Stimulated activated CD4-positive, alpha-beta T cell treated with anti-CD3 and anti-CD28 coated beads, Interleukin-15, amount 100 ng/mL, for 1 hour (primary cell): ENCODE measurements at regions not wholly inside any gene's neighbourhood (a gene's known extent, or its start where the extent isn't known, plus 50 kb on each side); places are given as distances from the start of the nearest gene placed in this dataset.

Experiments
- DNase-seq, 2 donors: peaks; one replicate each; pipeline ENCODE4 v3.0.0-alpha.2; 2020; ENCODE audit warnings: low read depth in 1 of 2, low spot score in 1 of 2

DNA sequence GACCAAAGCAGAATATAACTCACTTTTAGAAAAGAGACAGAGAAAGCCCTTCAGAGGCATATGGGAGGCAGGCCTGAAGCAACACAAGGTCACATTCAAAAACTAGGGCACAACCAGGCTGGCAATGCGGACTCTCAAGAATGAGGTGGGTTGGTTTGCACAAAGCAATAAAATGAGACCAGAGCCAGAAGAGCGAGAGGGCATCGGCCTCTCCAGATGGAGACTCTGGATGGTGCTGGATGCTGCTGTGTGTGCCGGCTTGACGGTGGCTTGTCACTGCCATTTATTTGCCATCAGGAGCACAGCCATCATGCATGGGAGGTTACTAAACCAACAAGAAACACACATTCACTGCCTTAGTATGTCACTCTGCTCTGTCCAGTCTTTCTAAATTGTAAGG is 649.4 kb downstream of the DIAPH3 start:
- no peak for DNase-seq

DNA sequence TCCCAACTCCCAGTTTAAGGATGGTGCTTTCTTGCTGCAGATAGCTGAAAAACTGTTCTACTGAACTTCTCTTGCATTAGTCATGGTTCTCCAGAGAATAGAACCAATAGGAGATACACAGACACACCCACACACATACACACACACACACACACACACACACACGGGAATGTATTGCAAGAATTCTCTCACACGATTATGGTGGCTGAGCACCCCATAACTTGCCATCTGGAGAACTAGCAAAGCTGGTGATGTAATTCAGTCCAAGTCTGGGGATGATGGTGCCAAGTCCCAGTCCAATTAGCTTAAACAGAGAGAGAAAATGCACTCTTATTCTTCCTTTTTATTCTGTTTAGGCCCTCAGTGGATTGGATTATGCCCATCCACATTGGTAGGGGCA is 643.9 kb downstream of the DIAPH3 start:
- DNase-seq: no peak

DNA sequence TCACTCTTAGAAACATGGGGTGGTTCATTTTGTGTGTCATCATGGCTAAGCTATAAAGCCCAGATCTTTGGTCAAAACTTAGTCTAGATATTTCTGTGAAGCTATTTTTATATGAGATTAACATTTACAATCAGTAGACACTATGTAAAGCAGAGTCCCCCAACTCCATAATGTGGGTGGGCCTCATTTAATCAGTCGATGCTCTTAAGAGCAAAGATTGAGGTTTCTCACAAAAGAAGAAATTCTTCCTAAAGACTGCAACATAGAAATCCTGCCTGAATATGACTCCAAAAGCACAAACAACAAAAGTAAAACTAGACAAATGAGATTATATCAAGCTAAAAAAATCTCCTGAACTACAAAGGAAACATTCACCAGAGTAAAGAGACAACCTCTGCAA is 642.2 kb downstream of the DIAPH3 start:
- no peak for DNase-seq

DNA sequence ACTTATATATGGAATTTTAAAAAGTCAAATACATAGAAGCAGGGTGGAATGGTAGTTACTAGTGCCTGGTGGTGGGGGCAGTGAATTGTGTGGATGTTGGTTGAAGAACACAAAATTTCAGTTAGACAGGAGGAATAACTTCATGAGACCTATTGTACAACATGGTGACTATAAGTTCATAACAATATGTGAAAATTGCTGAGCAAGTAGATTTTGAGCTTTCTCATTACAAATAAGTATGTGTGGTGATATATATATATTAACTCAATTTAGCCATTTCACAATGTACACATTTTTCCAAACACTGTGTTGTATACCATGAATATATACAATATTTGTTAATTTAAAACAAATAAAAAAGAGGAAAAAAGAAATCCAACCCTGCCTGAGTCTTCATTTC is 641.1 kb downstream of the DIAPH3 start:
- DNase-seq: no peak

DNA sequence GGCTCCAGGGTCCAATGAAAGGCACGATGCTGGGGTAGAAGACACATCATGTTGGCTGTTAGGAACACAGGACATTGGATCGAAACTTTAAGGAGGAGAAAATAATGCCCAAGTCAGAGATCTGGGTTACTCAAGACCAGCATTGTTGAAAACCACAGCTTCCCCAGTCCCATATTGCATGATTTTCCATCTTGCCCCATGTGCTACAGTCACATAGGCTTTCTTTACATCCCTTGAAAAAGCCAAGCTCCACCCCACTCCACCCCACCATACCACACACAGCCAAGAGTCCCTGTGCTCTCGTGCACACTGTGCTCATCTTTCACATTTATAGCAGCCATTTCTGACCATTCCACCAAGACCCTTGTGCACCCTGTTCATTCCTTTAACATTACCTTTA is 636.2 kb downstream of the DIAPH3 start:
- no peak for DNase-seq

DNA sequence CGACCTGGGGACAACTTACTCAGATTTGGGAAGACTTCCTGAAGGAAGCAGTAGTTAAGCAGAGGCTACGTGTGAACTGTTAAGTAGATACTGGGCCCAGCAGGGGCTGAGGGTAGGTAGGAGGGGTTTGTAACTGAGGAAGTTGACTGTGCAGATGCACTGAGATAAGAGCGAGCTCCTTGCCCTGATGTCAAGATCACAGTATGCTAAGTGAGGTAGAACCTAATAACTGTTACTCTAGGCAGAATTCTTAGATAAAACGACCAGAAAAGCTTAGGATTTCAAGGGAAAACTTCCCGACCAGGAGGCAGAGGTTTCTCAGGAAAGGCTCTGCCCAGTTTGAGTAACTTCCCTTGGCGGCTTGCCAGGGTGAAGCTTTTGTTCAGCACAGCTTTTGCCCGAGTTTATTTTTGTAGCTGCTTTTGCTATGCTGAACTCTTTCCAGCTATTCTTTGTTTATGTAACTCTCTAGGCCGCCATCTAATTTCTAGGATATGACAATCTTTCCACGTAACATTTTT is 632.1 kb downstream of the DIAPH3 start:
- DNase-seq: no peak

DNA sequence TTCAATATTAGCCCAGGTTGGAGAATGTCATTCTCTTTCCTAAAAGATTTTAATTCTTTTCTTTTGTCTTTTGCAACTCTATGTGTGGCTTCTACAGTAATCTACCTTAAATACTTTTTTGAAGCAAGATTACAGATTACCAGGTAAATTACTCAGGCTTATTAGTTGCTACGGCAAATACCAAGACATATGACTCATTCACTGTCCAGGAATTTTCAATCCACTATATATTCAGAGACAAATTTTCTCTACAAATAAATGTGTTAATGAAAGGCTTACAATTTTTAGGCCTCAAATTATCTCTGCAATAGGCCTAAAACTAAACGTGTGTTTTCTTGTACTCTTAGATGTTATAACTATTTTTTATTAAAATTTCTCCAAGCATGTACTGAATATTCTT is 631.3 kb downstream of the DIAPH3 start:
- no peak for DNase-seq

DNA sequence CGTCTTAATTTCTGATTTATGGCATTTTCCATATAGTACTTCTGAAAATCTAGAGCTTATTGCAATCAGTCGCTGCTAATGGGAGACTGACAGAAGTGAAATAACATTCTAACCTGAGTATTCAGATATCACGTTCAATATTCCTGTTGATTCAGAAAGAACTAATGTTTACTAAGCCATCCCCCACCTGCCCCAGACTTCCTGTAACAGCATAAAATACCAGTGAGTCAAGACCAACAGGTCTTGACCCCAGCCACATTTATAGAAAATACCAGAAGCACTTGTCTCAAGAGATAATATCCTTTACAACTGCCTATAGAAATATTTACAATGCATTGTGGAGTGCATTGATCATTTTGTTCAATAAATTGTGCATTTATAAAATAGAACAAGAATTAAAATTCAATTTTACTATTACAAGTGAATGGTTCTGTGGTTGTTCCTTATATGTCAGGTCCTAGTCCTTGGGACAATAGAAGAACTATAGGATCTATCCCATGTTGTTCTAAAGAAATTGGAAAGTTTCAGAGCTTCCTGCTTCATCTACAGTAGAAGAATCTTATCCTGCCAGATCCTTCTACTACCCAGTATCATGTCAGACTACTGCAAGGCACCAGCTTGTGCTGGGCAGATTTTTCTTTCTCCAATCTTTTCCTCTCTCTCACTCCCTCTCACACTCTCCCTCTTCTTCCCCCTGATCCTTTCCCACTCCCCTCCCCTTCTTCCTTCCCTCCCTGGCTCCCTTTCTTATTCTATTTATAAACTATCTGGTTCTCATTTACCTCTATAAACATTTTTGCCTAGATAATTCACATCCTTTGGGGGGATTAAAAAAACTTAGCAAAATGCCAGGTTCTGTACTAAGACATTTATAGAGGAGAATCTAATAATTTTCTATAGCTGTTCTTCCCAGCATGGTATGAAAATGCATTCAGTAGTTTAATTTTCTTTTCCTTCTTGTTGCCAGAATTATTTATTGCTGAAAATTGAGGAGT is 629.9 kb downstream of the DIAPH3 start:
- no peak for DNase-seq

DNA sequence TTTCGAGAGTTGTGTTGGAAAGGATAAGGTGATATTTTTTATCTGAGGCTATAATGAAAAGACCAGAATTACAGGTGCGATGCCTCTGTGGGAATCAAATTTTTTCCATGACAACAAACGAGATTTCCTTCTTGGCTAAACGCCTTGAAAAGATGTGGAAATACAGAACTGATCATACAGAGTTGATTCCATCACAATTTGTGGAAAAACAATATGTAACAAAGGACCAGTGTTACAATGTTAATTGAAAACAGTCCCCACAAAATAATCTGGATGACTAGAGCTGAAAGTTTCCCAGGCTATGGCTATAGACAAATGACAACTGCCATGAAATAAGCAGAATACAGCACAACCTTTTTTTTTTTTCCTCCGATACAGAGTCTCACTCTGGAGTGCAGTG is 628.9 kb downstream of the DIAPH3 start:
- no peak for DNase-seq

DNA sequence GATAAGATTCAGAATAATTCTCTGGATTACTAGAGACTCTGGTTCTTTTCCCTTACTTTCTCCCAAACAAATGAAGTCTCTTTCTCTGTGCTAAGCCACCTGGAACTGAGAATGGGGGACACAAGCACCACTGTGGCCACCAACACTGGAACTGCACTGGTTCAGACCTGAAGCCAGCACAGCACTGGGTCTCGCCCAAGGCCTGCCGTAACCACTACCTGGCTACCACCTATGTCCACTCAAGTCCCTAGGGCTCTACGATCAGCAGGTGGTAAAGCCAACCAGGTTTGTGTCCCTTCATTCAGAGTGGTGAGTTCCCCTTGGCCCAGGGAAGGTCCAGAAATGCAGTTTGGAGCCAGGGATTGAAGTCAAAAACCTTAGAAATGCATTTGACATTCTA is 626.2 kb downstream of the DIAPH3 start:
- DNase-seq: no peak

DNA sequence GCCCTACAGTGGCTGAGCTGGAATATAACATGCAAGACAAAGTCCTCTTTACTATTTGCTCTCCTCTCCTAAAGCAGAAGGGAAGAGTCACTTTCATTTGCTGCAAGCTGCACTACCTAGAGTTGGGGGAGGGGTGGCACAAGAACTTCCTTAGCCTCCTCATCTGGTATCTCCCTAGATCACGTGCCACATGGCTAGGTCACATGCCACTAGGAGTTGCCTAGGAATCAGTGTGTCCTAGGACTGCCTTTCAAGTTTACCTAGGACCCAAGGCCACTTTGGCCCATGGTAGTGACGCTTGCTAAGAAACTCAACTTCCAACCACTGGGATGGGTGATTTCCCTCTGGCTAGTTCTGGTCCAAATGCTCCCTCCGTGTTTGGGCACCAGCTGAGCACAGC is 625.2 kb downstream of the DIAPH3 start:
- DNase-seq: no peak

DNA sequence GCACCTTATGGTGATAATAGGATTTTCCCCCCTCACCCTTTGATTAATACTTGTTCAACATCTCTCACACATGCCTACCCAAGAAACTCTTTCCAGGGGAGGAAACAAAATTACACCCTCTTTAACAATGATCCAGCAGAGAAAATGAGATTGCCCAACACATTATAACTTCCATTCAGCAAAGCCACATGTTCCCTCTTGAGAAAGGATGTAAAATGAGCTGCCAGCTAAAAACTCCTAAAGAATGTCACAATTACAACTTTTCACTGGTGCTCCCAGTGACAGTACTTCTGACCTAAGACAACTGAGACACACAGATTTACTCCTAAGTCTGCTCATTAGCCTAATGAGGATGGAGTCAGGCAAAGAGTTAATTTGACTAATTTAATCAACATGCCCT is 621.4 kb downstream of the DIAPH3 start:
- no peak for DNase-seq

DNA sequence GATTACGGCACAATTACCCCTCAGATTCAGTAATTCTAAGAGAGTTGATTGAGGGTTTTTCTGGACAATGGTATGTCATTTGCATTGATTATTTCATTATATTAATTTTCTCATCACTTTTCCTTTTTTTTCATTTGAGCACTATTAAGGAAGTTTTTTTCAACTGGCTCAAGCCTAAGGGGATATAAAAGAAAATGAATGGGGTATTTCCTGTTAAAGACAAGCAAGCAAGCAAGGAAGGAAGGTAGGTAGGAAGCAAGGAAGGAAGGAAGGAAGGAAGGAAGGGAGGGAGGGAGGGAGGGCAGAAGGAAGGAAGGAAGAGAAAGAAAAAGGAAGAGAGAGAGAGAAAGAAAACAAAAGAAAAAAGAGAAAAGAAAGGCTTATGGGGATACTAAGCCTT is 620.3 kb downstream of the DIAPH3 start:
- no peak for DNase-seq

DNA sequence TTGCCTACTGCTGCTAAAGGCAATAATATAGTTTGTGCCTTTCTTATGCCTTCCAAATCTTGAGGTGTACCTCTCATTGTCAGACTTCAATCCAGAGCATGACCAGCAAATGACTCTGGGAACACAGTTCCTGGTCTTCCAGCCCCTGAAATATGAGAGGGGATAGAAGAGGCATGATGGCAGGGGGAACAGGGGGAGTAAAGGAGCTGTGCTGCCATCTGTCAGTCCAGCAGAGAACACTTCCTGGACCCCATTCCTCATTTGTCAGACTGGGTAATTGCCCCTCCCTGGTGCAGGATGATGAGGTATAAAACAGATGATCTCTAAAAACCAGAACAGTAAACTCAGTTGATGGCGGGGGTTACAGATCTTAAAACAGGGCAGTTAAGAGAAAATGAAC is 618.7 kb downstream of the DIAPH3 start:
- DNase-seq: no peak

DNA sequence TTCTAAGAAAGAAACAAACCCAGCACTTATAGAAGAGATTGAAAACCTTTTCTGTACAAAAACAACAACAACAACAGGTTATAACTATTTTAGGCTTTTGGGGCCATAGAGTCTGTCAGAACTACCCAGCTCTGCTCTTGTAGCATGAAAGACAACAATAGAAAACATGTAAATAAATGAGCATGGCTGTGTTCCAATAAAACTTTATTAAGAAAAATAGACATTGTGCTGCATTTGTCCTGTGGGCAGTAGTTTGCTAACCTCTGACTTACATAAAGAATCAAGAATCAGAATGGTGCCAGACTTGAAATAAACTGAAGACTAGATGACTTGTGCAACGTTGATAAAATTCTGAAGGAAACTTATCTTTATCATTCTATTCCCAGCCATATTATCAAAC is 617.5 kb downstream of the DIAPH3 start:
- no peak for DNase-seq

DNA sequence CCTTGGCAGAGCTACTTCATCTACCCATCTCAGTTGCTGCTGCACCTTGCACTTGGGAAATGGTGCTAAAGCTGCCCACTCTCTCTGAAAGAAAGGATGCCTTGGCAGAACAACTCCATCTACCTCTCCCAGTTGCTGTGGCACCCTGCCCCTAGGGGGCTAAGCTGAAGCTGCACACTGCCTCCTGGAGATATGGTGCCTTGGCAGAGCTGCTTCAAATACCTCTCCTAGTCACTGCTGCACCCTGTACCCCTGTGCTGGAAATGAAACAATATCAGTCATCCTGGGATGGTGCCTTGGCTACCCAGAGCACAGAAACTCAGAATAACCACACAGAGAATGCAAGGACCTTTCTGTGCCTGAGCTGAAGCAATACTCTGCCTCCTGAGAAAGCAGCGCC is 615.8 kb downstream of the DIAPH3 start:
- DNase-seq: no peak

DNA sequence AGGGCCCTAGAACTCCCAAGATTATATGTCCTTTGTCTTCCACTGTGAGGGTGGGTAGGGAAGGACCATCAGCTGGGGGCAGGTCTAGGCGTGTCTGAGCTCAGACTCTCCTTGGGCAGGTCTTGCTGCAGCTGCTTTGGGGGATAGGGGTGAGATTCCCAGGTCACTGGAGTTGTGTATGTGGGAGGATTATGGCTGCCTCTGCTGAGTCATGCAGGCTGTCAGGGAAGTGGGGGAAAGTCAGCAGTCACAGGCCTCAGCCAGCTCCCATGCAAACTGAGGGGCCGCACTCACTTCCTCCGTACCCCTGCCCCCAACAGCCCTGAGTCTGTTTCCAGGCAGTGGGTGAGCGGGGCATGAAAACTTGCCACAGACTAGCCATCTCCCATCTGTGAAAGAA is 600.8 kb downstream of the DIAPH3 start:
- no peak for DNase-seq

DNA sequence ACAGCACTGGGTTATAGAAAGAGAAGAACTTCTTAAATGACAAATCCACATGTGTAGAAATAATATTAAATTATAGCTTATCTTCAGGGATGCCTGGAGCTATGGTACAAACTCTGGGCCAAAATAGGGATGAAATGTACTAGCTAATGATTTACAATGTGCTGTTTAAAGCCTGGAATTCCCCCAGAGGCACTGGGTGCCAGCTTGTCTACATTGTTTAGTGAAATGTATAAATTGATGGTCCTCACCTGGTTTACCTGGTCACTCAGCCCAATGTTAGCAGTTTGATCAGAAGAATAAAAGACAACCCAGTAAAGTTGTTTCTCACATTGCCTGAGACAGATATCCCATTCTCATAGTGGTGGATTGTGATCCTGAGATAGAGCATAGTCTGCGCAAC is 597.2 kb downstream of the DIAPH3 start:
- no peak for DNase-seq

DNA sequence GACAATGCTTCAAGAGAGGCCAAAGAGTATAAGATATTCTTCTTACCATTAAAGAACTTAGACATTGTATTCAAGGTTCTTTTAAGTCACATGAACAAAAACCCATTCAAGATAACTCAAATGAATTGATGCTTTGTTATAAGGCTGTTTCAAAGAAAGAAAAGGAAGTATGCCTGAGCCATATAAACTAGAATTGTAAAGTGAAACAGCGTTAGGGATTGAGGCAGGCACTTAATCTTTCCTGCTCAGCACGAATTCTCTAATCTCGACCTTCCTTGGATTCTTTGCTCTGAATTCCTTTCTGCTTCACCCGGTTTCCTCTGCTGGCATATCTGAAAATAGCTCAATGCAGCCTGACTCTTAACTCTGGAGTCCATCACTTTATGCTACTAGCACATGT is 595.4 kb downstream of the DIAPH3 start:
- no peak for DNase-seq

DNA sequence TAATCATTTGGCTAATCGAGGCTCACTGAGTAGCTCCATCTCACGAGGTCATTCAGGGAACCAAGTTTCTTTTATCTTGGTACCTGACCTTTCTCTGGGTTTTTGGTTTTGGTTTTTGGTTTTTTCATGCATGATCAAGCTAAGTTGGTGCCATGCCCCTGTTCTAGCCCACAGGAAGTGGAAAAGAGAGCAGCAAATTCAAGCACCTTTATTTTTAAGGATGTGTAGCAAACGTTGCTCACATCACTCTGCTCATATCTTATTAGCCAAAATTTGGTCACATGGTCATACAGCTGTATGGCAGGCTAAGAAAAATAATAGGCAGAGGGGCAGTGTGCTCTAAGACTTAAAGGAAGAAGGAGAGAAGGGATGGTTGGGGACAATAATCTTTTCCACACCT is 593.5 kb downstream of the DIAPH3 start:
- no peak for DNase-seq

DNA sequence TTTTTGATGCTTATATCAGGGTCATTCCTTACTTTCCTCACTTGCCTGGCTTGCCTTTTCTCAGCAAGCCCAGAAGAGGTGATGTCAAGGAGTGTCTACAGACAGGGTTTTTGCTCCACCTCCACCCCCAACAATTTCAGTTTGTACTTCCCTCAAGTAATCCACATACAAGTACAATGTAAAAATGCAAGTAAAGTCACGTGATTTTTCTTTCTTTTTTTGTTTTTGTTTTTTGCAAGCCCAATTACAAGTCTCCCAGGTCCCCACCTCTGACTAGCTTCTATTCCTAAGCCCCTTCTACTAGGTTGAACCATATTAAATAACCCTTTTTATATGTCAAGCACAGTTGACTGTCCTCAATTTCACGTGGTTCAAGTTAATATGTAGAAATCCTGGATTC is 579.6 kb downstream of the DIAPH3 start:
- DNase-seq: no peak

DNA sequence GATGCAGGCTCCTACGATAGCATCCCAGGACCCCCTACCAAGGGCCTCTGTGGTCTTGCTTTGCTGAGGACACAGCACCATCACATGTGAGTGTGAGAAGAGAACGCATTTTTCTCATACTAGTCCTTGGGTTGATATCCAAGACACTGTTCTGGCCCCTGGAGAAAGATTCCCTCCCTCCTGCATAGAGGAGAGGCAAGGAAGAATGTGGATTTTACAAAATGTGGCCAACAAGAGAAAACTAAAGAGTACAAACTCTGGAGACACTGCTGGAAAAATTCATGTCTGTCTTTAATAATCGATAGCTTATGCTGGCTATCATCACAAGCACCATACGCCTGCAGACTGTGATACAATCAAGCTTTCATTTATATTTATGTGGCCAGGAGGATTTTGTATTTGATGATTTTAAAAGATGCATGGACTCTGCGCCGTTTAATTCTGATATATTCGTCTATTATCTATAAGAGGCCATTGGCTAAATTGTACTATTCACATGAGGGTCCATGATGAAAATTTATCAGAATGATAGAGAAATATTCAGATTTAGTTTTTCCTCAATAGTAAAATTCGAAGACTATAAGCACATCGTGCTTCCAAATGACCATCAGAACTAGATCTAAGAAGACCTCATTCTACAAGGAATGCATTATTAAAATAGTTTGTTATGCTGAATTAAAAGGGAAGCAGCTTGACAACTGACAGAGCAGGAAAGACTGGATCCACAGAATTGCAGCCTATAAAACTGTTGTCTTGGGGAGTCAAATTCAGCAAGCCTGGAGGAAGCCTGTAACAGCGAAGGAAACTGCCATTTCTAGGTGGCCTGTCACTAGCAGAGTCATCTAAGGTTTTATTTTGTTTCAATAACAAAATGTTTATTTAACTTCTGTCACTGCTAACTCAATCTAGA is 578.7 kb downstream of the DIAPH3 start:
- no peak for DNase-seq
